ENCODE measurements at regions not wholly inside any gene's neighbourhood (a gene's known extent, or its start where the extent isn't known, plus 50 kb on each side); places are given as distances from the start of the nearest gene placed in this dataset.

- H3K9me3 ChIP-seq (ENCODE audit: control insufficient read depth, insufficient read depth, low read length), result no peaks in the 10 kb centered on the region
- H3K27me3 ChIP-seq (ENCODE audit: control insufficient read depth, insufficient read depth, low read length), result no peaks in the 10 kb centered on the region
- DNase-seq (ENCODE audit: low read depth in 4 of 6, low spot score in 6 of 6), result peak in 1 of 6 donors; percentile 10
- H3K27ac ChIP-seq (ENCODE audit: low read depth, low read length), result no peak overlapping the region
- no peak overlapping the region for H3K4me3 ChIP-seq (ENCODE audit: low read depth, low read length)
- H3K4me1 ChIP-seq (ENCODE audit: control insufficient read depth, insufficient read depth, low read length), result no peaks in the 10 kb centered on the region
- 100% methylated on average over 1 of the region's 2 CpGs for WGBS (ENCODE audit: insufficient coverage)
- H3K36me3 ChIP-seq (ENCODE audit: control insufficient read depth, insufficient read depth, low read length), result no peaks in the 10 kb centered on the region
Observed at GRCh38 chr4:29046186-29046585, 1674.0 kb upstream of the PCDH7 start.

- H3K4me3 ChIP-seq (ENCODE audit: low read depth, low read length), result no peak overlapping the region
- 80% methylated on average over 1 of the region's 2 CpGs for WGBS (ENCODE audit: insufficient coverage)
Observed at GRCh38 chr4:29046781-29047180, 1673.4 kb upstream of the PCDH7 start.

GRCh38 chr4:29047341-29048041 is 1672.7 kb upstream of the PCDH7 start:
- no peak overlapping the region for H3K27ac ChIP-seq (ENCODE audit: low read depth, low read length)
- H3K4me3 ChIP-seq (ENCODE audit: low read depth, low read length), result no peak overlapping the region
- H3K27me3 ChIP-seq (ENCODE audit: control insufficient read depth, insufficient read depth, low read length), result no peaks in the 10 kb centered on the region
- DNase-seq (ENCODE audit: low read depth in 4 of 6, low spot score in 6 of 6), result no peak
- no peaks in the 10 kb centered on the region for H3K9me3 ChIP-seq (ENCODE audit: control insufficient read depth, insufficient read depth, low read length)
- H3K4me1 ChIP-seq (ENCODE audit: control insufficient read depth, insufficient read depth, low read length), result no peaks in the 10 kb centered on the region
- H3K36me3 ChIP-seq (ENCODE audit: control insufficient read depth, insufficient read depth, low read length), result no peaks in the 10 kb centered on the region
- 95% methylated on average over 28 of the region's 28 CpGs for WGBS (ENCODE audit: insufficient coverage)

More at GRCh38 chr4:29046781-29047180, 1673.4 kb upstream of the PCDH7 start:
- Histone ChIP-seq H3K27me3 (ENCODE audit: control insufficient read depth, insufficient read depth, low read length) (no peaks in the 10 kb centered on the region), H3K9me3 (ENCODE audit: control insufficient read depth, insufficient read depth, low read length) (no peaks in the 10 kb centered on the region), H3K4me1 (ENCODE audit: control insufficient read depth, insufficient read depth, low read length) (no peaks in the 10 kb centered on the region), H3K36me3 (ENCODE audit: control insufficient read depth, insufficient read depth, low read length) (no peaks in the 10 kb centered on the region), H3K27ac (ENCODE audit: low read depth, low read length) (no peak overlapping the region)
- no peak for DNase-seq (ENCODE audit: low read depth in 4 of 6, low spot score in 6 of 6)

GRCh38 chr4:29051381-29051965 is 1668.7 kb upstream of the PCDH7 start:
- WGBS (ENCODE audit: insufficient coverage), result 58% methylated on average over 2 of the region's 4 CpGs
- Histone ChIP-seq H3K36me3 (ENCODE audit: control insufficient read depth, insufficient read depth, low read length) (no peaks in the 10 kb centered on the region), H3K9me3 (ENCODE audit: control insufficient read depth, insufficient read depth, low read length) (no peaks in the 10 kb centered on the region), H3K27ac (ENCODE audit: low read depth, low read length) (no peak overlapping the region), H3K4me3 (ENCODE audit: low read depth, low read length) (no peak overlapping the region), H3K27me3 (ENCODE audit: control insufficient read depth, insufficient read depth, low read length) (no peaks in the 10 kb centered on the region), H3K4me1 (ENCODE audit: control insufficient read depth, insufficient read depth, low read length) (no peaks in the 10 kb centered on the region)
- peak in 2 of 6 donors; percentile 3 for DNase-seq (ENCODE audit: low read depth in 4 of 6, low spot score in 6 of 6)

DNA sequence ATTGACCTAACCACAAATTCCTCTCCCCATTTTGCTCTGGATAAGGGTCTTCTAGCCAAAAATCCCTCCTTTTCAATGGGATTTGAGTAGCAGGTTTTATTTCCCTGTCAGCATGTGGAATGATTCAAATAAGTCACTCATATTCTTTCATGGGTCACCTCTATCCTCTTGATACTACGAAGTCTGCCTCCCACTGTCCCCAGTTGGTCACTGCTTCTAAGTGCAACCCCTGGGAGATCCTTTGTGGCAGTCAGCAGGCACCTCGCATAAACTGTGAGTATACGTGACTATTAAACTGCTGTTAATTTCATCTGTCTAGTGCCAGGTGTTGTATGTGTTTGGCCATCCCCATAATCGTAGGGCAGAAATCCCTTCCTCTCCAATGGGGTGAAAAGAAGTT is 1667.9 kb upstream of the PCDH7 start:
- Histone ChIP-seq H3K27ac (ENCODE audit: low read depth, low read length) (no peak overlapping the region), H3K27me3 (ENCODE audit: control insufficient read depth, insufficient read depth, low read length) (no peaks in the 10 kb centered on the region), H3K4me1 (ENCODE audit: control insufficient read depth, insufficient read depth, low read length) (no peaks in the 10 kb centered on the region), H3K9me3 (ENCODE audit: control insufficient read depth, insufficient read depth, low read length) (no peaks in the 10 kb centered on the region), H3K4me3 (ENCODE audit: low read depth, low read length) (no peak overlapping the region), H3K36me3 (ENCODE audit: control insufficient read depth, insufficient read depth, low read length) (no peaks in the 10 kb centered on the region)
- DNase-seq (ENCODE audit: low read depth in 4 of 6, low spot score in 6 of 6), result no peak
- 69% methylated on average over 2 of the region's 4 CpGs for WGBS (ENCODE audit: insufficient coverage)

- H3K4me3 ChIP-seq (ENCODE audit: low read depth, low read length), result no peak overlapping the region
- no peak for DNase-seq (ENCODE audit: low read depth in 4 of 6, low spot score in 6 of 6)
- 100% methylated on average over 1 of the region's 2 CpGs for WGBS (ENCODE audit: insufficient coverage)
- H3K9me3 ChIP-seq (ENCODE audit: control insufficient read depth, insufficient read depth, low read length), result no peaks in the 10 kb centered on the region
- H3K4me1 ChIP-seq (ENCODE audit: control insufficient read depth, insufficient read depth, low read length), result no peaks in the 10 kb centered on the region
- no peaks in the 10 kb centered on the region for H3K27me3 ChIP-seq (ENCODE audit: control insufficient read depth, insufficient read depth, low read length)
- H3K27ac ChIP-seq (ENCODE audit: low read depth, low read length), result no peak overlapping the region
- no peaks in the 10 kb centered on the region for H3K36me3 ChIP-seq (ENCODE audit: control insufficient read depth, insufficient read depth, low read length)
Observed at GRCh38 chr4:29058531-29058930, 1661.6 kb upstream of the PCDH7 start.

GRCh38 chr4:29066861-29067260 is 1653.3 kb upstream of the PCDH7 start:
- WGBS (ENCODE audit: insufficient coverage), result 100% methylated on average over 1 of the region's 2 CpGs

DNA sequence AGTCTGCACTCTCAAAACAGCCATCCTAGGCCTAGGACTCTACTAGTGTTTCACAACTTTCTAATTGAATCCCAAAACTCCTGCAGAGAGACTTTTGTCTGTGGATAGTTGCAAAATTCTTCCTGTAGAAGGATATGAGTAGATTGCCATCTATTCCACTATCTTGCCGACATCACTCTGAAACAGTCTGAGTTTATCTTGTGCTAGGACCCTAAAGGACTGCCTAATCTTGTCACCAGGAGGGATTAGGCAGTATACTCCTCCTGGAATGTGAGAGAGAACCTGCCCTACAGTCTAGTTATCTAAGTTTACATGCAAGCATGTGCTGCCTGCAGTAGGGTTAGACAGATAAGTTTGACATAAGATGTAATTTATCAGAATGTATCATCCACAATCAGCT is 1646.6 kb upstream of the PCDH7 start:
- WGBS (ENCODE audit: insufficient coverage), result no CpG with 5 or more reads among the region's 1 CpG
- Histone ChIP-seq H3K36me3 (ENCODE audit: control insufficient read depth, insufficient read depth, low read length) (no peaks in the 10 kb centered on the region), H3K27ac (ENCODE audit: low read depth, low read length) (no peak overlapping the region), H3K27me3 (ENCODE audit: control insufficient read depth, insufficient read depth, low read length) (no peaks in the 10 kb centered on the region), H3K4me3 (ENCODE audit: low read depth, low read length) (no peak overlapping the region), H3K9me3 (ENCODE audit: control insufficient read depth, insufficient read depth, low read length) (peaks cover 8% of the 10 kb centered on the region), H3K4me1 (ENCODE audit: control insufficient read depth, insufficient read depth, low read length) (no peaks in the 10 kb centered on the region)
- DNase-seq (ENCODE audit: low read depth in 4 of 6, low spot score in 6 of 6), result no peak

More at GRCh38 chr4:29066861-29067260, 1653.3 kb upstream of the PCDH7 start:
- Histone ChIP-seq H3K4me1 (ENCODE audit: control insufficient read depth, insufficient read depth, low read length) (no peaks in the 10 kb centered on the region), H3K27me3 (ENCODE audit: control insufficient read depth, insufficient read depth, low read length) (no peaks in the 10 kb centered on the region), H3K9me3 (ENCODE audit: control insufficient read depth, insufficient read depth, low read length) (peaks cover 2% of the 10 kb centered on the region), H3K4me3 (ENCODE audit: low read depth, low read length) (no peak overlapping the region), H3K27ac (ENCODE audit: low read depth, low read length) (no peak overlapping the region), H3K36me3 (ENCODE audit: control insufficient read depth, insufficient read depth, low read length) (no peaks in the 10 kb centered on the region)
- no peak for DNase-seq (ENCODE audit: low read depth in 4 of 6, low spot score in 6 of 6)

- Histone ChIP-seq H3K4me1 (ENCODE audit: control insufficient read depth, insufficient read depth, low read length) (no peaks in the 10 kb centered on the region), H3K36me3 (ENCODE audit: control insufficient read depth, insufficient read depth, low read length) (no peaks in the 10 kb centered on the region), H3K4me3 (ENCODE audit: low read depth, low read length) (no peak overlapping the region), H3K27ac (ENCODE audit: low read depth, low read length) (no peak overlapping the region), H3K27me3 (ENCODE audit: control insufficient read depth, insufficient read depth, low read length) (no peaks in the 10 kb centered on the region), H3K9me3 (ENCODE audit: control insufficient read depth, insufficient read depth, low read length) (peaks cover 8% of the 10 kb centered on the region)
- WGBS (ENCODE audit: insufficient coverage), result 92% methylated on average over 6 of the region's 6 CpGs
- no peak for DNase-seq (ENCODE audit: low read depth in 4 of 6, low spot score in 6 of 6)
Observed at GRCh38 chr4:29075366-29075765, 1644.8 kb upstream of the PCDH7 start.

DNA sequence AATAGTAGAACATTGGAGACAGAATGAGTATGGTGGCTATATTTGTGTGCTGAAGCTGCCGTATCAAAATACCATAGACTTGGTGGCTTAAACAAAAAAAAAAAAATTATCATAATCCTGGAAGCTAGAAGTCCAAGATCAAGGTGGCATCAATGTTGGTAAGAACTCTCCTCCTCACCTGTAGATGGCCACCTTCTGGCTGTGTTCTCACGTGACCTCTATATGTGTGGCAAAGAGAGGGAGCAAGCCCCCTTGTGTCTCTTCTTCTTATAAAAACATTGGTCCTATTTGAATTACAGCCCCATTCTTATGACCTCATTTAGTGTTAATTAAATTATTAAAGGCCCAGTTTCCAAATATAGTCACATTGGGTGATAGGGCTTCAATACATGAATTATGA is 1640.9 kb upstream of the PCDH7 start:
- Histone ChIP-seq H3K36me3 (ENCODE audit: control insufficient read depth, insufficient read depth, low read length) (no peaks in the 10 kb centered on the region), H3K9me3 (ENCODE audit: control insufficient read depth, insufficient read depth, low read length) (no peaks in the 10 kb centered on the region), H3K27me3 (ENCODE audit: control insufficient read depth, insufficient read depth, low read length) (no peaks in the 10 kb centered on the region), H3K4me3 (ENCODE audit: low read depth, low read length) (no peak overlapping the region), H3K27ac (ENCODE audit: low read depth, low read length) (no peak overlapping the region), H3K4me1 (ENCODE audit: control insufficient read depth, insufficient read depth, low read length) (no peaks in the 10 kb centered on the region)
- no peak for DNase-seq (ENCODE audit: low read depth in 4 of 6, low spot score in 6 of 6)
- WGBS (ENCODE audit: insufficient coverage), result no CpG with 5 or more reads among the region's 2 CpGs

Measured in spinal cord (tissue), 9 donors.